ENCODE measurements at regions not wholly inside any gene's neighbourhood (a gene's known extent, or its start where the extent isn't known, plus 50 kb on each side); places are given as distances from the start of the nearest gene placed in this dataset.

GRCh38 chr10:110378006-110378405, 73.3 kb upstream of the SMNDC1 start:
- no peak for TF ChIP-seq EZH2phosphoT487 (IDR thresholded peaks at IDR 0.05; ENCODE audit: low read depth, severe bottlenecking, unreplicated experiment)
- TF ChIP-seq EZH2 (IDR thresholded peaks at IDR 0.05; ENCODE audit: borderline replicate concordance), result no peak
- TF ChIP-seq CTCF (IDR thresholded peaks at IDR 0.05; ENCODE audit: poor library complexity), result no peak
- no peak overlapping the region for H3K27ac ChIP-seq
- DNase-seq (ENCODE audit: low spot score), result no peak
- no peaks in the 10 kb centered on the region for H3K79me2 ChIP-seq
- H3K9me3 ChIP-seq (ENCODE audit: low read depth), result no peaks in the 10 kb centered on the region
- H3K9me2 ChIP-seq (replicated peaks; ENCODE audit: insufficient read depth), result no peaks in the 10 kb centered on the region
- H3K4me2 ChIP-seq, result no peak overlapping the region
- WGBS (ENCODE audit: low lambda C conversion rate, missing lambda C conversion rate), result 89% methylated on average over 4 of the region's 4 CpGs
- H3K4me1 ChIP-seq (ENCODE audit: insufficient read depth), result no peaks in the 10 kb centered on the region
- no peaks in the 10 kb centered on the region for H4K20me1 ChIP-seq (ENCODE audit: insufficient read depth, poor library complexity, severe bottlenecking)
- H2AFZ ChIP-seq, result no peak overlapping the region
- H3K27me3 ChIP-seq, result no peaks in the 10 kb centered on the region
- no peak overlapping the region for H3K4me3 ChIP-seq
- no peaks in the 10 kb centered on the region for H3K36me3 ChIP-seq (replicated peaks; ENCODE audit: insufficient read depth, low read depth)

GRCh38 chr10:110378533-110379108, 73.9 kb upstream of the SMNDC1 start:
- Histone ChIP-seq H3K9me2 (replicated peaks; ENCODE audit: insufficient read depth) (no peaks in the 10 kb centered on the region), H2AFZ (no peak overlapping the region), H3K4me1 (ENCODE audit: insufficient read depth) (no peaks in the 10 kb centered on the region), H4K20me1 (ENCODE audit: insufficient read depth, poor library complexity, severe bottlenecking) (no peaks in the 10 kb centered on the region), H3K4me3 (no peak overlapping the region), H3K79me2 (no peaks in the 10 kb centered on the region), H3K27ac (no peak overlapping the region), H3K36me3 (replicated peaks; ENCODE audit: insufficient read depth, low read depth) (no peaks in the 10 kb centered on the region), H3K27me3 (no peaks in the 10 kb centered on the region), H3K9me3 (ENCODE audit: low read depth) (no peaks in the 10 kb centered on the region), H3K4me2 (no peak overlapping the region)
- TF ChIP-seq EZH2 (IDR thresholded peaks at IDR 0.05; ENCODE audit: borderline replicate concordance) (no peak), EZH2phosphoT487 (IDR thresholded peaks at IDR 0.05; ENCODE audit: low read depth, severe bottlenecking, unreplicated experiment) (no peak), CTCF (IDR thresholded peaks at IDR 0.05; ENCODE audit: poor library complexity) (no peak)
- 80% methylated on average over 6 of the region's 6 CpGs for WGBS (ENCODE audit: low lambda C conversion rate, missing lambda C conversion rate)
- no peak for DNase-seq (ENCODE audit: low spot score)

- Histone ChIP-seq H3K36me3 (replicated peaks; ENCODE audit: insufficient read depth, low read depth) (no peaks in the 10 kb centered on the region), H2AFZ (no peak overlapping the region), H3K9me3 (ENCODE audit: low read depth) (no peaks in the 10 kb centered on the region), H3K4me2 (no peak overlapping the region), H4K20me1 (ENCODE audit: insufficient read depth, poor library complexity, severe bottlenecking) (no peaks in the 10 kb centered on the region), H3K79me2 (no peaks in the 10 kb centered on the region), H3K9me2 (replicated peaks; ENCODE audit: insufficient read depth) (no peaks in the 10 kb centered on the region), H3K27me3 (no peaks in the 10 kb centered on the region), H3K4me3 (no peak overlapping the region), H3K27ac (no peak overlapping the region), H3K4me1 (ENCODE audit: insufficient read depth) (no peaks in the 10 kb centered on the region)
- no peak for DNase-seq (ENCODE audit: low spot score)
- WGBS (ENCODE audit: low lambda C conversion rate, missing lambda C conversion rate), result 89% methylated on average over 2 of the region's 2 CpGs
- TF ChIP-seq EZH2 (IDR thresholded peaks at IDR 0.05; ENCODE audit: borderline replicate concordance), result no peak
- TF ChIP-seq CTCF (IDR thresholded peaks at IDR 0.05; ENCODE audit: poor library complexity), result no peak
- TF ChIP-seq EZH2phosphoT487 (IDR thresholded peaks at IDR 0.05; ENCODE audit: low read depth, severe bottlenecking, unreplicated experiment), result no peak
Observed at GRCh38 chr10:110379831-110380230, 75.1 kb upstream of the SMNDC1 start.

GRCh38 chr10:110380293-110380692, 75.6 kb upstream of the SMNDC1 start:
- TF ChIP-seq EZH2 (IDR thresholded peaks at IDR 0.05; ENCODE audit: borderline replicate concordance), result no peak
- no peak for TF ChIP-seq EZH2phosphoT487 (IDR thresholded peaks at IDR 0.05; ENCODE audit: low read depth, severe bottlenecking, unreplicated experiment)
- no peak for TF ChIP-seq CTCF (IDR thresholded peaks at IDR 0.05; ENCODE audit: poor library complexity)
- no peaks in the 10 kb centered on the region for H3K4me1 ChIP-seq (ENCODE audit: insufficient read depth)
- no peak for DNase-seq (ENCODE audit: low spot score)
- no peak overlapping the region for H3K4me3 ChIP-seq
- no peak overlapping the region for H2AFZ ChIP-seq
- H3K4me2 ChIP-seq, result no peak overlapping the region
- no peaks in the 10 kb centered on the region for H3K79me2 ChIP-seq
- no peaks in the 10 kb centered on the region for H3K36me3 ChIP-seq (replicated peaks; ENCODE audit: insufficient read depth, low read depth)
- no peaks in the 10 kb centered on the region for H3K27me3 ChIP-seq
- H3K9me3 ChIP-seq (ENCODE audit: low read depth), result no peaks in the 10 kb centered on the region
- no peaks in the 10 kb centered on the region for H3K9me2 ChIP-seq (replicated peaks; ENCODE audit: insufficient read depth)
- H3K27ac ChIP-seq, result no peak overlapping the region
- no peaks in the 10 kb centered on the region for H4K20me1 ChIP-seq (ENCODE audit: insufficient read depth, poor library complexity, severe bottlenecking)
